SU-DHL-6 (cell line): ENCODE measurements at regions not wholly inside any gene's neighbourhood (a gene's known extent, or its start where the extent isn't known, plus 50 kb on each side); places are given as distances from the start of the nearest gene placed in this dataset.

Experiments
- EZH2phosphoT487 ChIP-seq: fragments of 200-600 bp; sonication (generic), shearing (Covaris generic); conservative IDR thresholded peaks from 2 replicates; pipeline ENCODE4 v1.6.1; 2018; ENCODE audit warnings: mild to moderate bottlenecking, antibody characterized with exemption, low read length, moderate library complexity, mixed read lengths
- TF ChIP-seq, protein P1 (sequence below): fragments of 200-600 bp; sonication (generic); IDR thresholded peaks from one replicate; pipeline ENCODE4 v1.5.1; 2017; ENCODE audit warnings: antibody characterized with exemption, mild to moderate bottlenecking, low read length, moderate library complexity; ENCODE audit not compliant: insufficient read depth, poor library complexity, severe bottlenecking

DNA sequence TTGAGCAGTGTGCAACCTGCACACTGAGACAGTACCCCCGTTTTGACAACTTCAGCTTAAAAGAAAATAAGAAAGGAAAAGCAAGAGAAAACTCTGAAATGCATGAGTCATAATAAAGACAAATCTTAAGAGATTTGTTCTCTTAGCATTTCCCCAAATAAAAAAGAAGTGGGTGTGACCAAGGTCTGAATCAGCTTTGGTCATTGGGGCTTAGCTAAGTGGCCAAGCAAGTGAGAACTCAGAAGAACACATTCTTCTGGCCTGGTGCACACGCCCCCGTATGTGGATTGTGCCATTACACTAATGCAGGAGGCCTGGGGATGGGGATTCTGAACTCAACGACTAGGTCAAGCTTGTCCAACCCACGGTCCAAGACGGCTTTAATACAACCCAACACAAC lies 56.9 kb upstream of the PDZRN3 start:
- TF ChIP-seq, protein P1, sequence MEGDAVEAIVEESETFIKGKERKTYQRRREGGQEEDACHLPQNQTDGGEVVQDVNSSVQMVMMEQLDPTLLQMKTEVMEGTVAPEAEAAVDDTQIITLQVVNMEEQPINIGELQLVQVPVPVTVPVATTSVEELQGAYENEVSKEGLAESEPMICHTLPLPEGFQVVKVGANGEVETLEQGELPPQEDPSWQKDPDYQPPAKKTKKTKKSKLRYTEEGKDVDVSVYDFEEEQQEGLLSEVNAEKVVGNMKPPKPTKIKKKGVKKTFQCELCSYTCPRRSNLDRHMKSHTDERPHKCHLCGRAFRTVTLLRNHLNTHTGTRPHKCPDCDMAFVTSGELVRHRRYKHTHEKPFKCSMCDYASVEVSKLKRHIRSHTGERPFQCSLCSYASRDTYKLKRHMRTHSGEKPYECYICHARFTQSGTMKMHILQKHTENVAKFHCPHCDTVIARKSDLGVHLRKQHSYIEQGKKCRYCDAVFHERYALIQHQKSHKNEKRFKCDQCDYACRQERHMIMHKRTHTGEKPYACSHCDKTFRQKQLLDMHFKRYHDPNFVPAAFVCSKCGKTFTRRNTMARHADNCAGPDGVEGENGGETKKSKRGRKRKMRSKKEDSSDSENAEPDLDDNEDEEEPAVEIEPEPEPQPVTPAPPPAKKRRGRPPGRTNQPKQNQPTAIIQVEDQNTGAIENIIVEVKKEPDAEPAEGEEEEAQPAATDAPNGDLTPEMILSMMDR: no peak
- TF ChIP-seq EZH2phosphoT487: no peak
